ENCODE measurements at regions not wholly inside any gene's neighbourhood (a gene's known extent, or its start where the extent isn't known, plus 50 kb on each side); places are given as distances from the start of the nearest gene placed in this dataset.
"Not testable (repeated sequence)": the region's sequence is repeated elsewhere in the genome, so short reads cannot be mapped to it uniquely, and the experiment has no call there.

DNA sequence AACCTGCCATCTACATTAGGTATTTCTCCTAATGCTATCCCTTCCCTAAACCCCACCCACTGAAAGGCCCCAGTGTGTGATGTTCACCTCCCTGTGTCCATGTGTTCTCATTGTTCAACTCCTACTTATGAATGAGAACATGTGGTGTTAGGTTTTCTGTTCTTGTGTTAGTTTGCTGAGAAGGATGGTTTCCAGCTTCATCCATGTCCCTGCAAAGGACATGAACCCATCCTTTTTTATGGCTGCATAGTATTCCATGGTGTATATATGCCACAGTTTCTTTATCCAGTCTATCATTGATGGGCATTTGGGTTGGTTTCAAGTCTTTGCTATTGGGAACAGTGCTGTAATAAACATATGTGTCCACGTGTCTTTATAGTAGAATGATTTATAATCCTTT, 149.2 kb downstream of the PCDH7 start:
- not testable (repeated sequence) for DNase-seq (ENCODE audit: low spot score); FAIRE-seq

DNA sequence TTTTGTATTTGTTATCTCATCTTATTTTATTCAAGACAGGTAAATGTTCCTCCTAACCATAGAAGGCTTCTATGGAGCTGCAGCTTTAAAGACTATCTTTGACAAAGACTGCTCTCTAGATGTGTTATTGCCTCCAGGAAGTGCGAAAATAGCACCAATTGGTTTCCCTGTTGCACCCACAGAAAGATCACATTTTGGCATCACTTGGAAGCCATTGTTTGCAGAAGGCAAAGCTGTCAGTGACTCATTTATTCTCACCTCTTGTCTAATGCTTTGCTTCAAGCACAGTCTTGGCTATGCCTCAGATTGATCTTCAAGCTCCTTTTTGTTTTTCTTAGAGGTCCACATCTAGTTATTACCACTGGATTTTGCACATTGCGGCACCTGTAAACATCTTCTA, 150.3 kb downstream of the PCDH7 start:
- no peak for DNase-seq (ENCODE audit: low spot score)
- peak; percentile 69 for FAIRE-seq

- peak; percentile 95 for FAIRE-seq
- no peak for DNase-seq (ENCODE audit: low spot score)
Measured at GRCh38 chr4:30875658-30876269, 155.6 kb downstream of the PCDH7 start.

- no peak for DNase-seq (ENCODE audit: low spot score)
- FAIRE-seq, result peak; percentile 87
Measured at GRCh38 chr4:30879855-30880598, 159.9 kb downstream of the PCDH7 start.

GRCh38 chr4:30881985-30882384, 161.8 kb downstream of the PCDH7 start:
- FAIRE-seq (peak; percentile 9), DNase-seq (ENCODE audit: low spot score) (no peak)

DNA sequence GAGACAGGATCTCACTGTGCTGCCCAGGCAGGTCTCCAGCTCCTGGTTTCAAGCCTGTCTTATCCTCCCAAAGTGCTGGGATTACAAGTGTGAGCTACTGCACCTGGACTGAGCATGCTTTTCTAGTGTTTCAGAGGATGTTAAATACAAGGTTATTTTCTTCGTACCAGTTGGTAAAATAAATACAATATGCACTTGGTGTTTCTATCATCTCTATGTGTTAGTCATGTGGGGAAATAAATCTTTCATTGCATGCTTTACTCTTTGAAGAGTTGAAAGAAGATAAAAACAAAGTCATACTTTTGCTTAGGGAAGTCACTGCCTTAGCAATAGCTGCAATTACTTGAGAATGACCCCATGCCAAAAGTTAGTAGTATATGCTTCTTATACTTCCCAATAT, 162.3 kb downstream of the PCDH7 start:
- DNase-seq (ENCODE audit: low spot score), result no peak
- FAIRE-seq, result peak; percentile 93

DNA sequence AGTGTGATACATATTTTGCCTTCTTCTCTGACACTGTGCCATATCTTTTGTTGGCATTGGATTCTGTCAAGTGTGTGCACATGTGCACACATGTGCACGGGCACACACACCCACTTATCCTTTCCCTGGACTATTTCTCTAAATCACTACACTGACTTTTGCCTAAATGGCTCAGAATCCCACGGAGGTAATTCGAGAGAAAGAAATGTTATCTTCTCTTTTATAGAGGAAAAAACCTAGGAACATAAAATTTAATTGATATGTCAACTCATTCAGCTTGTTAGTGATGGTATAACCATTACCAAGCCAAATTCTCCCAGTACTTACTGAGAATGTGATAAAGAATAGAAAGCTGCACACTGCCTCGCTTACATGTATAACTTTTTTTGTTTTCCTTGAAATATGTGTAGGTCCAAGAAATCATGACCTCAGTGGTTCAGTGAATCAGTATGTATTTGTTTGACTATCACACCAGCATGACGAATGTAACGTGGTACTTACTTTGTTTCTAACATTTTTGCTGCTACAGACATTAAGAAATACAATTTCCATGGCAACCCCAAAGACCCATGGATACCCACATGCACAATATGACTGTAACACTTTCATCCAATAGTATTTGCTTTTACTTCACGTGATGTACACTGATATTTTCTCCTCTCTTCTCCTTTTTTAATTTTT, 163.0 kb downstream of the PCDH7 start:
- DNase-seq (ENCODE audit: low spot score) (no peak), FAIRE-seq (no peak)

DNA sequence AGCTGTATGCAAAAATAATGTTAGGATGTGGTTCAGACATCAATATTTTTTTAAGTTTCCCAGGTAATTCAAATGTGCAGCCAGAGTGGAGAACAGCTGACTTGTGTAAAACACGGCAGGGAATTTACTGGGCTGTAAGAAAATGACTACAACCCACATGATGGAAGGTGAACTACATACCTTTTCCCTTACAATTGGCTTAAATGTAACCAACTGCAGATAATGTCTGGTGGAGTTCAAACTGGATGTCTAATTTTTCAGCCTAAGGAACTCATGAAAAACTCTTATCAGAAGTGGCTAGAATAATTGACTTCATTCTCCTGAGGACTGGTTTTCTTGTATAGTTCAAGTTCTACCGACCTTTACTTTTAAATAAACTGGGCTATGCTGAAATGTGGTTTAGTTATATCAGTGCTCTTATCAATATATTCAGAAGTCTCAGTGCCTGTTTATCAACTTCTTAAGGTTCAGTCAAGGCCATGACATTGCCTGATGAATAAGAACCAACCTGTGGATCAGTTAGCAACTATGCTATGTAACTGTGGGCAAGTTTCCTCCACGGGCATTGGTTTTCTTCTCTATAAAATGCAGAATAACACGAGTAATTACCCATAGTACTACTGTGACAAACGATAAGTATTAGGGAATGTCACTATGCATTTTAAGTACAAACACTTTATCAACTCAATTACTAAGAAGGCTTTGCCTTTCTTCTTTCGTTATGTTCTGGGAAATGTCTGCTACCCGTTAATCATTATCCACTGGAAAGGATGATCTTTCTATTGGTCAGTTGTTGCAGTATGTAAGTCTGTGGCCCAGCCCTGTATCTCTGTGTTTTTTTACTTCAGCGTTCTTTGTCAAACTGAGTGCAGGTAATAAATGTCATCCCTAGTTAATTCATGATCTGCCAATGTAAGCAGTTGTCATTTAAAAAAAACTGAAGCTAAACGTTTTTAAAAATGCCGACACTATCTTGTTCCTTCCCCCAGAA, 181.6 kb downstream of the PCDH7 start:
- DNase-seq (ENCODE audit: low spot score), result no peak
- FAIRE-seq, result peak; percentile 94

GRCh38 chr4:30903502-30904214, 183.5 kb downstream of the PCDH7 start:
- FAIRE-seq (no peak), DNase-seq (ENCODE audit: low spot score) (no peak)

DNA sequence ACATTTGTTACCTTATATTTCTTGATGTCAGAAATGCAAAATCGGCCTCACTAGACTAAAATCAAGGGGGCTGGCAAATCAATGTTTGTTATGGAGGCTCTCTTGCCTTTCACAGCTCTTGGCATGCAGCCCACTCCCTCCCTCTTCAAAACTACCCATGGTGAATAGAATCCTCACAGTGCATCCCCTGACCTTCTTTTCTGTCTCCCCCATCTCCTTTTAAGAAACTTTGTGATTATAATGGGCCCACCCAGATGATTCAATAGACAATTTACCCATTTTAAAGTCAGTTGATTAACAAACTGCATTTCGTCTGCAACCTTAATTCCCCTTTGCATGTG, 184.0 kb downstream of the PCDH7 start:
- FAIRE-seq (peak; percentile 76), DNase-seq (ENCODE audit: low spot score) (no peak)

DNA sequence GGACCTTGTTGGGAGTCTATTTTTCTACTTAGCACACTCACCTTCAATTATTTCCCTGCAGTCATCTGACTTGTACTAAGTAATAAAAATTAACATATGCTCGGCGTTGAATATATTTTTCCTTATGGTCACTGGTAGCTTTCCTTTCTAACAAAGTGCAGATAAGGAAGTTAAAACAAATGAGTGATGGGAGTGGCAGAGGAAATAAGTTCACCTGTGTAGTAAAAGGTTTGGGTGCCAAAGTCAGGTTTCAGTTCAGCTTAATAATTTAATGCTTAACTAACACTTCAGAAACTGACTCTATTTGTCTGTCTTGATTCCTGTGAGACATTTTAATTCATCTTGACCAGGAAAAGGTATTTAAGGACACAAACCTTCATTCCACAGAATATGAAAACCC, 184.4 kb downstream of the PCDH7 start:
- FAIRE-seq, result no peak

GRCh38 chr4:30912098-30912714, 192.0 kb downstream of the PCDH7 start:
- FAIRE-seq (no peak), DNase-seq (ENCODE audit: low spot score) (no peak)

More for the DNA sequence above, 184.4 kb downstream of the PCDH7 start:
- DNase-seq (ENCODE audit: low spot score), result no peak

GRCh38 chr4:30916337-30917274, 196.4 kb downstream of the PCDH7 start:
- DNase-seq (ENCODE audit: low spot score) (no peak), FAIRE-seq (no peak)

- DNase-seq (ENCODE audit: low spot score) (no peak), FAIRE-seq (no peak)
Measured at GRCh38 chr4:30917946-30918345, 197.8 kb downstream of the PCDH7 start.

DNA sequence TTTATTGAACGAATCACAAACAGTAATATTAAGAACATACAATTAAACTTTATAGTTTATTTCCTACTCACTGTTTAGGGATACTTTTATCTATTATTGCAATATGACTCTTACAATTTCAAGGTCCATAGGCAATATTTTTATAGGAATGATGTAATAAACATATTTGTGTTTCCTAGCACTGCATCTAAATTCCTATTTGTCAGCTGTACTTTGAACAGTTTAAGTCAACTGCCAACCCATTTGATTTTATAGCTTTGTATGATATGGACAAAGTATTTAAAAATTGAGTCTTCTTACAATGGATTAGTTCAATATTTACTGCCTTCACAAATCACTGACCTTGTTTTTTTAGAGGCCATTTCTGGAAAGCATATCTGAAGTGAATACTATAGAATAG, 199.3 kb downstream of the PCDH7 start:
- DNase-seq (ENCODE audit: low spot score) (no peak), FAIRE-seq (no peak)

GRCh38 chr4:30920043-30920442, 199.9 kb downstream of the PCDH7 start:
- FAIRE-seq (no peak), DNase-seq (ENCODE audit: low spot score) (no peak)

DNA sequence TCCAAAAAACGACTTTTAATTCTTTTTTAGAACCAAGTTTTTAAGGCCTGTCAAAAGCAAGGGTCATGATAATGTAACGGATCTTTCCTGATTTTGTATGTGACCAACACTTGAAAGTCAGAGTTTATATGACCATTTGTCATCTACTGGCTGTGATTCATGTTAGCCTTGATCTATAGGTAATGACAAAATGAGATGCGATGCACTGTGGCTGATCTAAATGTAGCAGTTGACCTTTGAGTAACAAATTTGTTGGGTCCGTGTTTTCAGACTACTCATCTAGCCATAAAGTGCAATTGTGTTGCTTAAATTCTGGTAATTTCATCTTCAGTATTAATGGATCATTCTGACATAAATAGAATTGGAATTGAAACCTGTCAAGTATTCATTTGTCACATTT, 202.5 kb downstream of the PCDH7 start:
- FAIRE-seq, result no peak

DNA sequence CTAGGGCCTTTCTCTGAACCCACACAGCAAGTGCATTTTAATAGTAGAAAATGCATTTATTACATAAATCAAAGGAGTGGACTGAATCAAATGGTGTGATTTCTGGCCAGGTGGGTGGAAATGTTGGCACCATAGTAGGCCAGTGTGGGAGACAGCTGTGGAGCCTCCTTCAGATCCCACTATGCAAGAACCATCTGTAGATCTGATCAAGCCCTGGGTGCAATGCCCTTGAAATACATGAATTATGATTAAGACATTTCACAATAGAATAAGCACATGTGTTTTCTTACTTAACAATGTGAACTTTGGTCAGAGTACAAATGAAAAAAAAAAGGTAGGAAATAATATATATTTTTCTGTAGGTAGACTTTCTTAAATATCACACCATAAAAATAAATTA, 204.3 kb downstream of the PCDH7 start:
- DNase-seq (ENCODE audit: low spot score) (no peak), FAIRE-seq (no peak)

More for the DNA sequence above, 202.5 kb downstream of the PCDH7 start:
- DNase-seq (ENCODE audit: low spot score), result no peak

- no peak for FAIRE-seq
- DNase-seq (ENCODE audit: low spot score), result no peak
Measured at GRCh38 chr4:30929649-30930048, 209.5 kb downstream of the PCDH7 start.

Measured in urothelium cell line (cell line).